ENCODE measurements at regions not wholly inside any gene's neighbourhood (a gene's known extent, or its start where the extent isn't known, plus 50 kb on each side); places are given as distances from the start of the nearest gene placed in this dataset.

DNA sequence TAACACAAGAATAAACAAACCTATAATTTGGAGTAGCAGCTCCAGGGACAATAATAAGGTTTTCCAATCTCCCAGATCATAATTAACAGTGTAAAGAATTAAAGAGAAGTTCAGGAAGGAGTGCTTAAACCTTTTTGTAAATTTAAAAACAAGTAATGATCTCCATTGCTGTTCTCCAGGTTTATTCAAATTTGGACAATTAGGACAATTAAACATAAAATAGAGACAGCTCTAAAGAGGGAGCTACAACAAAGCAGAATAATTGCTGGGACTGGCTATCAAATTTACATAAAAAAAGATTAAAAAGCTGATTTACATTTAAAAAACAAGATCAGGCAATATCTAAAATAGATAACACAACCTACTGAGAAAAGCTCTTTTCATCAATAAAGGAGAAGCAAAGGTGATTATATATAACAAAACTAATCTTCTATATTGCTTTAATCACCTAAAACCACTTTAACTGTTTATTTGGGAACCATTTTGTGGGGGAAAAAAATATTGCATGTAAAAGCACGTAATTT, 80.1 kb upstream of the CREB1 start:
- H3K27me3 ChIP-seq (ENCODE audit: control insufficient read depth in 4 of 4, insufficient read depth in 4 of 4, low read length in 3 of 4): no peaks in the 10 kb centered on the region
- no peaks in the 10 kb centered on the region for H3K4me1 ChIP-seq (ENCODE audit: control insufficient read depth in 4 of 4, insufficient read depth in 4 of 4, low read length in 3 of 4)
- 91% methylated on average over 1 of the region's 1 CpG for WGBS

DNA sequence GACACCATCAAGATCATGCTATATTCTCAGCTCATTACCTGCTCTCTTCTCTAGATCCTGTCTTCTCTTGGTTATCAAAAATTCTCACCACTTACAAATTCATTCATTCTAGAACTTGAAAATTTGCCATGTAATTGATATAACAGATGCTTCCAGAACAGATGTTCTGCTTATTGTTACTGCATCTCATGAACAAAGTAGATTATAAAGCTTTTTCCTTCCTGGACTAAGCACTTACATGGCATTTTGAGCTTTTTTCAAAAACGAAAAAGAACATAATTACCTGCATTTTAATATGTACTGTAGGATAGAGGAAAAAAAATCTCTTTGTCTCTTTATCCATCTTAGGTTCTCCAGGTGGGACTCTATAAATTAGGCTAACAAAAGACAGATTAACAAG, 79.6 kb upstream of the CREB1 start:
- H3K27me3 ChIP-seq (ENCODE audit: control insufficient read depth in 4 of 4, insufficient read depth in 4 of 4, low read length in 3 of 4): no peaks in the 10 kb centered on the region
- no peaks in the 10 kb centered on the region for H3K36me3 ChIP-seq (ENCODE audit: control insufficient read depth in 4 of 4, insufficient read depth in 3 of 4, low read depth in 1 of 4, low read length in 3 of 4)
- WGBS: 54% methylated on average over 1 of the region's 1 CpG
- H3K4me1 ChIP-seq (ENCODE audit: control insufficient read depth in 4 of 4, insufficient read depth in 4 of 4, low read length in 3 of 4): no peaks in the 10 kb centered on the region
- no peaks in the 10 kb centered on the region for H3K9me3 ChIP-seq (ENCODE audit: control insufficient read depth in 4 of 4, low read length in 3 of 4)
- TF ChIP-seq NR2F2 (IDR thresholded peaks at IDR 0.05) (no peak), FOXA2 (IDR thresholded peaks at IDR 0.05) (no peak), JUND (IDR thresholded peaks at IDR 0.05) (no peak), HNF4G (IDR thresholded peaks at IDR 0.05) (no peak)
- TF ChIP-seq, protein P1, sequence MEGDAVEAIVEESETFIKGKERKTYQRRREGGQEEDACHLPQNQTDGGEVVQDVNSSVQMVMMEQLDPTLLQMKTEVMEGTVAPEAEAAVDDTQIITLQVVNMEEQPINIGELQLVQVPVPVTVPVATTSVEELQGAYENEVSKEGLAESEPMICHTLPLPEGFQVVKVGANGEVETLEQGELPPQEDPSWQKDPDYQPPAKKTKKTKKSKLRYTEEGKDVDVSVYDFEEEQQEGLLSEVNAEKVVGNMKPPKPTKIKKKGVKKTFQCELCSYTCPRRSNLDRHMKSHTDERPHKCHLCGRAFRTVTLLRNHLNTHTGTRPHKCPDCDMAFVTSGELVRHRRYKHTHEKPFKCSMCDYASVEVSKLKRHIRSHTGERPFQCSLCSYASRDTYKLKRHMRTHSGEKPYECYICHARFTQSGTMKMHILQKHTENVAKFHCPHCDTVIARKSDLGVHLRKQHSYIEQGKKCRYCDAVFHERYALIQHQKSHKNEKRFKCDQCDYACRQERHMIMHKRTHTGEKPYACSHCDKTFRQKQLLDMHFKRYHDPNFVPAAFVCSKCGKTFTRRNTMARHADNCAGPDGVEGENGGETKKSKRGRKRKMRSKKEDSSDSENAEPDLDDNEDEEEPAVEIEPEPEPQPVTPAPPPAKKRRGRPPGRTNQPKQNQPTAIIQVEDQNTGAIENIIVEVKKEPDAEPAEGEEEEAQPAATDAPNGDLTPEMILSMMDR (IDR thresholded peaks at IDR 0.05; ENCODE audit: low read depth, low read length, missing input control): no peak
- TF ChIP-seq, protein P2, sequence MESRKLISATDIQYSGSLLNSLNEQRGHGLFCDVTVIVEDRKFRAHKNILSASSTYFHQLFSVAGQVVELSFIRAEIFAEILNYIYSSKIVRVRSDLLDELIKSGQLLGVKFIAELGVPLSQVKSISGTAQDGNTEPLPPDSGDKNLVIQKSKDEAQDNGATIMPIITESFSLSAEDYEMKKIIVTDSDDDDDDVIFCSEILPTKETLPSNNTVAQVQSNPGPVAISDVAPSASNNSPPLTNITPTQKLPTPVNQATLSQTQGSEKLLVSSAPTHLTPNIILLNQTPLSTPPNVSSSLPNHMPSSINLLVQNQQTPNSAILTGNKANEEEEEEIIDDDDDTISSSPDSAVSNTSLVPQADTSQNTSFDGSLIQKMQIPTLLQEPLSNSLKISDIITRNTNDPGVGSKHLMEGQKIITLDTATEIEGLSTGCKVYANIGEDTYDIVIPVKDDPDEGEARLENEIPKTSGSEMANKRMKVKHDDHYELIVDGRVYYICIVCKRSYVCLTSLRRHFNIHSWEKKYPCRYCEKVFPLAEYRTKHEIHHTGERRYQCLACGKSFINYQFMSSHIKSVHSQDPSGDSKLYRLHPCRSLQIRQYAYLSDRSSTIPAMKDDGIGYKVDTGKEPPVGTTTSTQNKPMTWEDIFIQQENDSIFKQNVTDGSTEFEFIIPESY (IDR thresholded peaks at IDR 0.05): no peak
- no peak overlapping the region for H3K4me3 ChIP-seq (ENCODE audit: low read depth in 1 of 3, low read length in 3 of 3)
- no peak for DNase-seq (ENCODE audit: low spot score)
- no peak overlapping the region for H3K9ac ChIP-seq (ENCODE audit: low read depth in 1 of 2, low read length in 2 of 2)
- no peak overlapping the region for H3K27ac ChIP-seq (ENCODE audit: low read depth in 1 of 2, low read length in 2 of 2)

More for the DNA sequence above, 80.1 kb upstream of the CREB1 start:
- DNase-seq (ENCODE audit: low spot score): no peak
- Histone ChIP-seq H3K9me3 (ENCODE audit: control insufficient read depth in 4 of 4, low read length in 3 of 4) (no peaks in the 10 kb centered on the region), H3K9ac (ENCODE audit: low read depth in 1 of 2, low read length in 2 of 2) (no peak overlapping the region), H3K4me3 (ENCODE audit: low read depth in 1 of 3, low read length in 3 of 3) (no peak overlapping the region), H3K27ac (ENCODE audit: low read depth in 1 of 2, low read length in 2 of 2) (no peak overlapping the region), H3K36me3 (ENCODE audit: control insufficient read depth in 4 of 4, insufficient read depth in 3 of 4, low read depth in 1 of 4, low read length in 3 of 4) (no peaks in the 10 kb centered on the region)
- TF ChIP-seq JUND (IDR thresholded peaks at IDR 0.05) (no peak), HNF4A (conservative IDR thresholded peaks at IDR 0.05) (no peak), FOXA2 (IDR thresholded peaks at IDR 0.05) (no peak), SP1 (IDR thresholded peaks at IDR 0.05) (no peak), HNF4G (IDR thresholded peaks at IDR 0.05) (no peak), EGR1 (IDR thresholded peaks at IDR 0.05; ENCODE audit: low read depth in 2 of 2) (no peak), YY1 (IDR thresholded peaks at IDR 0.05) (no peak), TAF1 (conservative IDR thresholded peaks at IDR 0.05) (no peak), NR2F2 (IDR thresholded peaks at IDR 0.05) (no peak), FOXA1 (IDR thresholded peaks at IDR 0.05) (no peak)
- TF ChIP-seq, protein P3, sequence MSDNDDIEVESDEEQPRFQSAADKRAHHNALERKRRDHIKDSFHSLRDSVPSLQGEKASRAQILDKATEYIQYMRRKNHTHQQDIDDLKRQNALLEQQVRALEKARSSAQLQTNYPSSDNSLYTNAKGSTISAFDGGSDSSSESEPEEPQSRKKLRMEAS (IDR thresholded peaks at IDR 0.05): no peak
- TF ChIP-seq, protein P1 (IDR thresholded peaks at IDR 0.05; ENCODE audit: low read depth, low read length, missing input control): no peak
- TF ChIP-seq, protein P4, sequence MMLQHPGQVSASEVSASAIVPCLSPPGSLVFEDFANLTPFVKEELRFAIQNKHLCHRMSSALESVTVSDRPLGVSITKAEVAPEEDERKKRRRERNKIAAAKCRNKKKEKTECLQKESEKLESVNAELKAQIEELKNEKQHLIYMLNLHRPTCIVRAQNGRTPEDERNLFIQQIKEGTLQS (IDR thresholded peaks at IDR 0.05): no peak

All from liver (tissue), 8 donors.